Left cardiac atrium (tissue), 4 donors: ENCODE measurements at regions not wholly inside any gene's neighbourhood (a gene's known extent, or its start where the extent isn't known, plus 50 kb on each side); places are given as distances from the start of the nearest gene placed in this dataset.

Experiments used
- ATAC-seq, 2 donors: fragments of 200-7000 bp; cut with Tn5 transposase; one replicate each; pipeline ENCODE4 v1.9.1; 2020; ENCODE audit warnings: mild to moderate bottlenecking in 2 of 2, moderate library complexity in 2 of 2
- DNase-seq: peaks from one replicate; pipeline ENCODE4 v3.0.0-alpha.2; 2020
- intact Hi-C, 2 donors: fragments of 100-400 bp; cut with DNase I; formaldehyde crosslinking; loops; one replicate each; pipeline versions ENCODE4 v1.14.1 to v1.15.1; 2022 to 2023
- donor health status: DM: no; HTN: yes; CAD: no.
- donor health status: DM: no; HTN: yes; CAD: no; lungs with severe emphysema.
- donor health status: DM: yes; HTN: yes; CAD: no.
- donor health status: Dilated cardiomyopathy.

DNA sequence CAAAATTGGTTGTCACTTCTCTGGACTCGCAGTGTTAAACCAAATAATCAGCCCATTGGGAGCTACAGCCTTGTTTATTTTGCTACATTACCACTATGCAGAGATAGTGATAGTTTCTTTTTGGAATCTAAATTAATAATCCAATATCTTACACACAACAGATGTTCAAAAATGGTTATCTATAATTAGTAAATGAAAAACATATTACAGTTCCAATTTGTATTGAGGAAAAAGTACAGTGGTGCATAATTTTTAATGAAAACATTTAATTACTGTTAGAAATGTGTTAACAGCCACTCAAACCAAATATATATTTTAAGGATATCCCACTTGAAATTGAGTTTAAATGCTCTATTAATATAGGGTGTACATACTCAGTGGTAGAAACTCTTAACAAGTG lies 327.3 kb upstream of the MARCKS start:
- DNase-seq, result no peak
- no peak for ATAC-seq
- intact Hi-C loops, result no loop called here

DNA sequence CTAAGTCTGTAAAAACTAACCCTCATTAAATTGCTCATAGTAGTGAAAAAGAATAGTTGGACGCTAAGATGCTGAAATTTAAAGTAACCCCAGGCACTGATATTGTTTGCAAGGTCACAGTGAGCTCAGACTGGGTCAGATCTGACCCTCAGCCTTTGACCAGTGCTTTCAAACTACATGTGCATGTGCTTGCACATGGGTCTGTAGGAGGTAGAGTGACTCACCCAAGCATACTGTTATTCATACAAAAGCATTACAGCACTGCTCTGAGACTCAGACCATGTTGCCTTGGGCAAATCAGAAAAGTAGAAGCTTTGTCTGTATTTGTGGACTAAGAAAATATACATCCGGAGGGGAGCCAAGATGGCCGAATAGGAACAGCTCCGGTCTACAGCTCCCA lies 326.4 kb upstream of the MARCKS start:
- peak in 1 of 2 donors; percentile 56 for ATAC-seq
- DNase-seq, result no peak
- intact Hi-C loops, result no loop called here

DNA sequence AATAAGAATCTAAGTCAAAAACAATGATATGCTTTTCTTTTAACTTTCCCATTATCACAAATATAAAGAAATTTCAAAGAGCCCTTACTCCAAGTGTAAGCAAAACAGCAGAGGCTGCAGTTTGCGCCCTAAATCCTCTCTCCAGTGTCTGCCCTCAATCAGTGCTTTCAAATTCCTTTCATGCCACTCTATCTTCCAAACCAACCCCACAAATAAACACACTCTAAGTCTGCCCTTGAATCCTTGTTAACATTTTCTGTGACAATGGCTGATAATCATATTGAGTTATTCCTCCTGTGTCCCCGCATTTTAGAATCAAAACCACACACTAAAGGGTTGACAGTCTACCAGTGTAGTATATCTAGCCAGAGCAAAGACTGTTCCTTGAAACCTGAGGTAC lies 317.9 kb upstream of the MARCKS start:
- DNase-seq (no peak), ATAC-seq (no peak)
- intact Hi-C loops, result no loop called here

DNA sequence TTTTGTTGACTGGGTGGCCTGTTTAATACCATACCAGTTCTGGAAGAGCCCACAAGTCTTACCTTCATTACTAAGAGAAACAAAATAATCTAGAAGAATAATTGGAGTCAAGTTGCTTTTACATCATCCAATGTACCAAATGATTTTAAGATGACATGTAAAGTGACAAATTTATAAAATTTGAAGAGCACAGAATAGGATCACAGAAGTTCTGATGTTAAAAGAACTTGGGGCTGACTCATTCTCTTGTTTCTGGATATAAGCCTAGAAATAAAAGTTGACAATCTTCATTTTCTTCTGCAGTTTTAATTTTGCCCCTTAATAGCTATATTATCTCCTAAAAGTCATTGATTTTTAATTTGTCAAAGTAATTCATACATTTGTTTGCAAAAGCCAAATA lies 317.5 kb upstream of the MARCKS start:
- ATAC-seq (no peak), DNase-seq (no peak)
- intact Hi-C loops, result no loop called here

DNA sequence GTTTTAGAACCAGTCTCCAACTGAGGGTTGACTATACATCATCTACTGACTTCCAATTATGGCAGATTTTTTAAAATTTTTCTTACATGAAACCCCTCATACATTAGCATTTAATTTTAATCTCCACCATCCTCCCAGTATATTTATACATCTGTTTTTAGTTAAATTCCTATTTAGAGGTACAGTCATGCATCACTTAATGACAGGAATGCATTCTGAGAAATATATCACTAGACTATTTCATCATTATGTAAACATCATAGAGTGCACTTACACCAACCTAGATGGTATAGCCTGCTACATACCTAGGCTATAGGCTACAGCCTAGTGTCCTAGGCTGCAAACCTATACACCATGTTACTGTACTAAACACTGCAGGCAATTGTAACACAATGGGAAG lies 316.7 kb upstream of the MARCKS start:
- intact Hi-C loops, result no loop called here
- no peak for ATAC-seq
- DNase-seq, result no peak

DNA sequence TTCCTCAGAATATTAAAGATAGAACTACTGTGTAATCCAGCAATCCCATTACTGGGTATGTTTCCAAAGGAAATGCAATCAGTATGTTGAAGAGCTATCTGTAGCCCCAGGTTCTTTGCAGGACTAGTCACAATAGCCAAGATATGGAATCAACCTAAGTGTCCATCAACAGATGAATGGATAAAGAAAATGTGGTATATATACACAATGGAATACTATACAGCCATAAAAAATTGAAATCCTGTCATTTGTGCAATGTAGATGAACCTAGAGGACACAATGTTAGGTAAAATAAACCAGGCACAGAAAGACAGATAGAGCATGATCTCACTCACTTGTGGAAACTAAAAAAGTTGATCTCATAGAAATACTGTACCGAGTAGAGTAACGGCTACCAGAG lies 306.0 kb upstream of the MARCKS start:
- DNase-seq (no peak), ATAC-seq (no peak)
- intact Hi-C loops, result no loop called here

DNA sequence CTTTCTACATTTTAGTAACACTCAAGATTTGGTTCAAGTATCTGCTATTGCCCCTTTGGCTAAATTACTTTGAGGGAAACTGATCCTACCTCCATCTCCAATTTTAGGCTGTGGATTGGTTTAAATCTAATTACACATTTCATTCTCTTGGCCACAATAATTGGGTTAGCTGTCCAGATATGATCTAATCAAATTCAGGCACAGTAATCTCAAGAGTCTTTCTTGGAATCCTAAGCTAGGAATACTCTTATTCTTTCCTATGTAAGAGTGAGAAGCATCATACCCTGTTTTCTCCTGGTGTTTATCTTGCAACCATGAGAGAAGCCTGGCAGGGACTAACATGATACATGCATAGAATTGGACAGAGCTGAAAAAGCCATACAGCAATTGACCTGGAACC lies 300.4 kb upstream of the MARCKS start:
- intact Hi-C loops, result no loop called here
- no peak for DNase-seq
- no peak for ATAC-seq

DNA sequence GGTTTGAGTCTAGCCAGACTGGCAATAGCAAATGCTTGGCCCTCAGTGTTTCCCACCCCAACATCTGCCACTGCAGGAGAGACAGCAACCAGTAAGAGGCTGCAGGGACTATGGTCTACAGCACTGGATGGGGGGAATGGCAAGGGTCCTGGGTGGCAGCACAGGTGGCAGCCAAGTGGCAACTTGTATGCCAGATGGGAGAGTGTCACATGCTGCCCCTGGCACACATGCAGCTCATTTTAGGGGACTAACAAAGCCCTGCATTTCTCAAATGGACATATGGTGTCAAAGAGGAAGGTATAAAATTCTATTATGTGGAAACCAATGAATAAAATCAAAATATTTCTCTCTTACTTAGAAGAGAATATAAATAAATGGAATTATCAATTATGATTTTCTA lies 298.7 kb upstream of the MARCKS start:
- ATAC-seq, result no peak
- DNase-seq, result no peak
- intact Hi-C loops, result no loop called here

DNA sequence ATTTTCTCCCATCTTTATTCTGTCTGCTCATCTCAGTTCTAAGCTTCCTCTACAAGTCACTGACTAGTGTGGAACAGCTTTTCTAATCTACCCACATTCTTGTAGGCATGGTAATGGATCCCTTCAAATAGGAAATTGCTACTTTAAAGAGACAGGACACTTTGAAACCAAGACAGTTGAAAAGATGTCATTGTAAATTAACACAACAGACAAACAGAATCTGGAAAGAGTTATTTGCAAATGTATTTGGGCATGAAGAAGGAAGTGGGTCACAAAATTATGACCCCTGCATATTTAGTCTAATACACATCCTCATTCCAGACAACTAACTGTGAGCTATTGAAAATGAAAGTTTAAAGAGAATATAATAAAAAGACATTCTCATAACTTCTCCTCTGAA lies 298.2 kb upstream of the MARCKS start:
- ATAC-seq, result no peak
- intact Hi-C loops, result no loop called here
- DNase-seq, result no peak

DNA sequence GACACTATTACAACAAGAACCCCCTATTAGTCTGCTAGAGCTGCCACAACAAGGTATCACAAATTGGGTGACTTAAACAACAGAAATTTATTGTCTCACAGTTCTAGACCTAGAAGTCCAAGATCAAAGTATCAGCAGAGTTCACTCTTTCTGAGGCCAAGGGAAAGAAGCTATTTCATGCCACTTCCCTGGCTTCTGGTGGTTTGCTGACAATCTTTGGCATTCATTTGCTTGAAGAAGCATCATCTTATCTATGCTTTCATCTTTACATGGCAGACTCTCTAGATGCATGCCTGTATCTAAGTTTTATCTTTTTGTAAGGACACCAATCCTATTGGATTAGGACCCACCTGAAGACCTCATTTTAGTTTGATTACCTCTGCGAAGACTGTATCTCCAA lies 296.8 kb upstream of the MARCKS start:
- no peak for ATAC-seq

DNA sequence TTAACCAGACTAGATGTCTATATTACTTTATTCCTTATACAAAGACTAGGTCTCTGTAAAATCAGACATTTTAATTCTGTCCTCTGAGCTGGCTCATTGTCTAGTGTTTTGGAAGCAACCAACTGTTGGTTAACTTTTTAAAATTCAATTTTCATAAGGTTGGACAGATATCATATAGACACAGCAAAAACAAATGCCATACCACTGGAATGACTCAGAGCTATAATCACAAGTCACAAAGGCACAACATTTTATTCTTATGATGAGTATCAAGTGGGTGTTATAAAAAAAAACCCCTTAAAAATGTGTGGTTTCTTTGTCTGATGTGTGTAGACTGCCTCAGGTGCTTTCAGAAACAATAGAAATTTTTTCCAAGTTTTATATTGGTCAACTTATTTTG lies 296.2 kb upstream of the MARCKS start:
- ATAC-seq (no peak), DNase-seq (no peak)
- intact Hi-C loops, result no loop called here

More for the DNA sequence above, 296.8 kb upstream of the MARCKS start:
- intact Hi-C loops, result no loop called here
- no peak for DNase-seq

DNA sequence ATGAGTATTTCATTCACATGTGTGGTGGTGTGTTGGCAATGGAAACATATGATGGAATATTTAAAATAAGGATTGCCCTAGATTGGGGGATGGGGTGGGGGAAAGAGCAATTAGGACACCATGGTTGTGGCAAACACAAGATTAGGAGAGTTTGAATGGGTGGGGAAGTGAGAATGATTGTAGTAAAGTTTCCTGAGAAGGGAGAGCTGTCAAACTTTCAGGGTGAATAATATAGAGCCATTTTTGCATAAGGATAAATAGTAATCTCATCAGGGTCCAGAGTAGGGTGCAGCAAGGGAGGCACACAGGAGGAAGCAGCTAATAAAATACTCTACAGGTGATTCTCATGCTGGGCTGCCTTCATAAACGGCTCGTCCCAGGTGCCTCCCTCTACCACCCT lies 294.9 kb upstream of the MARCKS start:
- DNase-seq (no peak), ATAC-seq (no peak)
- intact Hi-C loops, result no loop called here

DNA sequence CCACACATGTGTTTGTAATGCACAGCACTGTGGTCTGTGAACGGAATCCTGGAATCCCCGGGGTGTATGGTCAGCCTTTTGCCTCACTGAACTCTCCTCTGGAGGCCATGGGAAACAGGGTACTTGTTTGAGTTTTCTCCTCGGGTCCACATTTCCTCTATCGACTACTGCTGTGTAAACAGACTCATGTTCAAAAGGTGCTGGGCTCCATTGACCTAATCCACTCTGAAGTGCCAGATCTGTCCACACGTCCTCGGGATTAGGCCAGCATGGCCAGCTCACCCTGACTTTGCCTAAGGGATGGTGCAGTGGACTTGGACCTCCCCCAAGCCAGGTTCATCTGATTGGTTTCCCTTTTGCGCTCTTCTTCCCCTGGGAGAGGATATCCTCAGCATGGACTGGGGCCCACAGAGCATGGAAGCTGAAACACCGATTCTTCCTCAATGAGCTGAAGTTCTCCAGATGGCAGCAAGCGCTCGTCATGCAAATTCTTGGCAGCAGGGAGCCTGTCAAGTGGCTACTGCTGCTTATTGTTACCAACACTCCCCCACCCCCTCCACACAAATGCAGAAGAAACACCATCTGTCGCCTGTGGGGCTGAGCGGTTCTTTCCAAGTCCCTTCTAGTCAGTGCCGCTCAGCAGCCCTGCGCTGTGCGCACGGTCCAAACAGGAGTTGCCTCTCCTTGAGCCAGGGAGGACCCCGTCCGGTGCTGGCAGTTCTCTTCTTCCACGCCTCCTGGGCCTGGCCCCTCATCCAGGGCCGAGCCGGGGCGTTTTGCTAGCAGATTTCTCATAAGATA lies 292.6 kb upstream of the MARCKS start:
- intact Hi-C loops, result loop anchor here in 1 of 2 donors (2.0 kb wide), 1 partner anchor 292 kb away; the partner anchor contains the start of gene MARCKS
- peak; percentile 97 to 99 for ATAC-seq
- DNase-seq, result peak; percentile 81

DNA sequence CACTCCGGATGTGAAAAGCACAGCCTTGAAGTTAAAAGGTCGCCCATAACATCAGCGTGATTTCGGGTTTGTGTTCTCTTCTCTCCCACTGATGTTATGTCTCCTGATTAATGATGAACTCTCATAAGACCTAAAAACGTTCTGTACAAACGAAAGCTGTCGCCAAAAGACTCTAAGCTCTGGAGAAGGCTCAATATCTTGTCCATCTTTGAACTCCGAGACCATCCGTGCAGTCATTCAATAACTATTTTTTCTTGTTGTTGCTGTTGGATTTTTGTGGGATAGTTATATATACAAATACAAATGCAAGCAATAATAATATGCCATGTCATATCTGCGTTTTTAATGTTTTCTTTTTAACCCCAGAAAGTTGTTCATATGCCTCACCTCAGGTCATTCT lies 291.8 kb upstream of the MARCKS start:
- ATAC-seq (no peak), DNase-seq (no peak)
- intact Hi-C loops, result loop anchor here in 1 of 2 donors (2.0 kb wide), 1 partner anchor 291 kb away; the partner anchor contains the start of gene MARCKS

DNA sequence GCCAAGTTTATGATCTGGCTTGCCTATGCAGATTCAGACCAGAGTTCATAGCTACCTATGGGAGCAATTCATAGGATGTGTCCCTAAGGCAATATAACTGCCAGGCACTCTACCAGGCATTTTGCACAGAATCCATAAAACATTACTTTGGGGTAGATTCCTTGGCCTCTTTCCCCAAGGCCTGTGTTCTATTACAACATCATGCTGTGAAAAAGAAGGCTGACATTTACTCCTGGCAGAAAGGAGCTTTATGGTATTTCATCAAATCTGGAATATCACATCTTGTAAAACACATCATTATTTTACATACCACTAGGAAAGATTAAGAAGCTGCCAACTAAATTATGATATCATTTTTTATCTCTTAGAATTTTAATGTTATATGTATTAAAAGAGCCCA lies 287.0 kb upstream of the MARCKS start:
- no peak for DNase-seq
- no peak for ATAC-seq
- intact Hi-C loops, result no loop called here

DNA sequence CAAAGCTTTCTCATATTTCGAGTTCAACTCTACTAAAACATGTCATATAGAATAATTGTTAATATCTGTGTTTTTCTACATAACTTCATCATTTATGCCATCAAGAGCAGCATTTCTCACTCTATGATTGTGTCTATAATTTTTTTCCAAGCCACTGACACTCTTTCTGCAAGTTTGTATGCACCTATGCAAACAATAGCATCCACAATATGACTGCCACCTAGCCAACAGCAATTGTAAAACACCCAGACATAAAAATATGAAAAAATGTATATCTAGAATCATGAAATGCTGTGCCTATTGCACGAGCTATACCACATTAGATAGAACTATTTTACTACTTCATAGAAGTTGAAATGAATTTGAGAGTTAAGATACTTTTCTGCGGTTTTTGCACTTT lies 286.5 kb upstream of the MARCKS start:
- ATAC-seq (no peak), DNase-seq (no peak)
- intact Hi-C loops, result no loop called here

DNA sequence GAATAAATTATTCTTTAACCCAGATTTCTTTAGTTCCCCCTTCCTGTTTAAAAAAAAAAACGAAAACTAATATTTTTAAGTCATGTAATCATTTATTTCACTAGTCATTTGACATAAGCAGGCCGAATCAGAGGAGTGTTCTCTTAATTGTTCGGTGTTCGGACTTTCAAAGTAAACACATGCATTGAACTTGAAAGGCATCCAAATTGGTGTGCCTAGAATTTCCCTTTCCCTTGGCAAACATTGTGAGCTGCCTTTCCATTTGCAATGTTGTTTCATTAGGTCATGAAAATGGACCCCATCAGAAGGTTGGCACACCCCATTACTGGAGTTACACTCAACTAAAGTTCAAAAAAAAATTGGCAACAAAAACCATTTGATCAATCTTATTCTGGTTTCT lies 283.0 kb upstream of the MARCKS start:
- ATAC-seq, result no peak
- no peak for DNase-seq
- intact Hi-C loops, result no loop called here

DNA sequence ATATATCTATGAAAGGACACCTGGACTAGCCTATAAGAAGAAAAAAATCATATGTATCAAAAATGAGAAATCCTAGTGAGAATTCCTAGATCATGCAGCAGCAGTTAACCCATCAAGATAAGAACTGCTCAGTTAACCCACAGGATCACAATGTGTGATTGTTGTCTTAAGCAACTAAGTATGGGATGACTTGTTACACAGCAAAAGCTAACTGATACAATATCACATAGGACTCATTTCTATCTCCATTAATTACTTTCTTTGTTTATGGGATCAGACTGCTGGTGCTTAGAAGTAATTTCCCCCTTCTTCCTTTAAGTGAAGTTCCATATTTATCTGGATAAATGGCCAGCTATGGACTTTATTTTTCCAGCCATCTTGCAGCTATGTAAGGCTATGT lies 280.8 kb upstream of the MARCKS start:
- DNase-seq (no peak), ATAC-seq (no peak)
- intact Hi-C loops, result no loop called here

DNA sequence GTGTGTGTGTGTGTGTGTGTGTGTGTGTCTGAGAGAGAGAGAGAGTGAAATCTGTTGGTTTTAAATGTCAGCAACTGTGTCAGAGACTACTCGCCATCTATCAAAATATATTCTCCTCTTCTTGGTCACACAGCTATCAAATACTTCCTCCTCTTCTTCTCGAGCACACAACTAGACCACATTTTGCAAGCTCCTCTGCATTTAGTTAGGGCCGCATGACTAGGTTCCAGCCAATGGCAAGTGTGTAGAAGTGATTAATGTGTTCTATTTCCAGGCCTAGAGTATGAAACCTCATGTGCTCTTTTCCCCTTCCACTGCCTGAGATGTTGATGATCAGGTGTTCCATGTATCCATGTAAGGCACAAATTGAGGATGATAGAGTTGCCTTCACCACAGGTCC lies 278.5 kb upstream of the MARCKS start:
- no peak for DNase-seq
- no peak for ATAC-seq
- intact Hi-C loops, result no loop called here

DNA sequence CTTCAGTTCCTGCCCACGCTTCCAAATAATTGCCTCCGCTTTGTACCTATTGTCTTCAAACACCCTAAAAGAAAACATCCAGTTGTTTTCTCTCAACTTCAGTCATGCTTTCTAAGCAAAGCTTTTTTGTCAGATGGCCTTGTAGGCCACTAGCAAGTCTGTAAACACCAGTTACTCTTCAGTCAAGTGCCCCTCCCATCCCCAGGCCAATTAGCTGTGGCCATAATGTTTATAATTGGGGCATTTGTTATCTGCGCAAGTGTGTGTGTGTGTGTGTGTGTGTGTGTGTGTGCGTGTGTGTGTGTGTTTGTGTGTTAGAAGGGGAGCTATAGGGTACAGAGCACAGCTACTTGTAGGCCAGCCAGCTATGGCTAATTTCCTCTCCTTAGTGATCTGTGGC lies 272.4 kb upstream of the MARCKS start:
- no peak for ATAC-seq
- intact Hi-C loops, result no loop called here
- DNase-seq, result no peak

DNA sequence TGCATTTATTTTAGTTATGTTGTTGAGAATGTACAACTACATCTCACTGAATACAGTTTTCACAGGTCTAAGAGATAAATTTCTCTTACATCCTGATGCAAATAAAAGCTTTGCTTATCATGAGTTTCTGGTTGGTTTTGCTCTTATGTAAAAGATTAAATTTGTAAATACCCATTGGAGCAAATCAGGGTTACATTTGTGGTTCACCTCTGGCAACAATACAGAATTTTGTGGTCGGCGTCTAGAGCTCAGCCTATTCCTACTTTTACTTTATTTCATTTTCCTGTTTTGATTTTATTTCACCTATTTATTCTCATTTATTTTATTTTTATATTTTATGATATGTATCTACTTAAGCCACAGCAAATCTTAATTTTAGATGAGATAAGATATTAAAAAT lies 271.9 kb upstream of the MARCKS start:
- no peak for ATAC-seq
- no peak for DNase-seq
- intact Hi-C loops, result no loop called here
